ENCODE measurements at regions not wholly inside any gene's neighbourhood (a gene's known extent, or its start where the extent isn't known, plus 50 kb on each side); places are given as distances from the start of the nearest gene placed in this dataset.

DNA sequence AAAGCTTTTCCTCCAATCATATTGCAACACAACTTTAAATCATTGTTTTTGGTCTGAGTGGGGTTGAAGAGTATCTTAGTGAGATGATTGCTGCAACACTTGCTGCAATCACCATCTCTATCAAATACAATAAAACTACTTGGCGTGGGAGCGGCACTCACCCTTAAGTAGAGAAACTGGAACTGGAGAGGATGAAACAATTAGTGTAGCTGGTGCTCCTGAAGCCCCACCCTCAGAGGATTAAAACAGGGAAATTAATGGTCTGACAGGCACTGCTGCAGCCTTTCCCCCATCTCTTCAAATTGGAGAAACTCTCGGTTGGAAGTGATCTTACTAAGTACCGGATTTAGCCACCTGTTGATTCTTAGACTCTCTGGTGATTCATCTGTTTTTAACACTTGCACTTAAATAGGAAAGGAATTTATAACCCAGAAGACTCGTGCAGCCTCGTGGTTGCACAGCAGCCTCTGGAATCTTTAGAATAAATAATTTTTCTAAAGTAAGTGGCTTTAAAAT is 80.5 kb upstream of the KIF26B start:
- peaks cover 8% of the 10 kb centered on the region; the same call in 2 of the 3 replicates for H3K9me3 Mint-ChIP-seq
- TF ChIP-seq ZNF114 (CRISPR knock-in tag; IDR thresholded peaks at IDR 0.05) = no peak
- no peak for TF ChIP-seq REST (IDR thresholded peaks at IDR 0.05; ENCODE audit: unreplicated experiment)
- no peak for TF ChIP-seq EZH2 (IDR thresholded peaks at IDR 0.05; ENCODE audit: low read depth, unreplicated experiment)
- TF ChIP-seq, protein P1, sequence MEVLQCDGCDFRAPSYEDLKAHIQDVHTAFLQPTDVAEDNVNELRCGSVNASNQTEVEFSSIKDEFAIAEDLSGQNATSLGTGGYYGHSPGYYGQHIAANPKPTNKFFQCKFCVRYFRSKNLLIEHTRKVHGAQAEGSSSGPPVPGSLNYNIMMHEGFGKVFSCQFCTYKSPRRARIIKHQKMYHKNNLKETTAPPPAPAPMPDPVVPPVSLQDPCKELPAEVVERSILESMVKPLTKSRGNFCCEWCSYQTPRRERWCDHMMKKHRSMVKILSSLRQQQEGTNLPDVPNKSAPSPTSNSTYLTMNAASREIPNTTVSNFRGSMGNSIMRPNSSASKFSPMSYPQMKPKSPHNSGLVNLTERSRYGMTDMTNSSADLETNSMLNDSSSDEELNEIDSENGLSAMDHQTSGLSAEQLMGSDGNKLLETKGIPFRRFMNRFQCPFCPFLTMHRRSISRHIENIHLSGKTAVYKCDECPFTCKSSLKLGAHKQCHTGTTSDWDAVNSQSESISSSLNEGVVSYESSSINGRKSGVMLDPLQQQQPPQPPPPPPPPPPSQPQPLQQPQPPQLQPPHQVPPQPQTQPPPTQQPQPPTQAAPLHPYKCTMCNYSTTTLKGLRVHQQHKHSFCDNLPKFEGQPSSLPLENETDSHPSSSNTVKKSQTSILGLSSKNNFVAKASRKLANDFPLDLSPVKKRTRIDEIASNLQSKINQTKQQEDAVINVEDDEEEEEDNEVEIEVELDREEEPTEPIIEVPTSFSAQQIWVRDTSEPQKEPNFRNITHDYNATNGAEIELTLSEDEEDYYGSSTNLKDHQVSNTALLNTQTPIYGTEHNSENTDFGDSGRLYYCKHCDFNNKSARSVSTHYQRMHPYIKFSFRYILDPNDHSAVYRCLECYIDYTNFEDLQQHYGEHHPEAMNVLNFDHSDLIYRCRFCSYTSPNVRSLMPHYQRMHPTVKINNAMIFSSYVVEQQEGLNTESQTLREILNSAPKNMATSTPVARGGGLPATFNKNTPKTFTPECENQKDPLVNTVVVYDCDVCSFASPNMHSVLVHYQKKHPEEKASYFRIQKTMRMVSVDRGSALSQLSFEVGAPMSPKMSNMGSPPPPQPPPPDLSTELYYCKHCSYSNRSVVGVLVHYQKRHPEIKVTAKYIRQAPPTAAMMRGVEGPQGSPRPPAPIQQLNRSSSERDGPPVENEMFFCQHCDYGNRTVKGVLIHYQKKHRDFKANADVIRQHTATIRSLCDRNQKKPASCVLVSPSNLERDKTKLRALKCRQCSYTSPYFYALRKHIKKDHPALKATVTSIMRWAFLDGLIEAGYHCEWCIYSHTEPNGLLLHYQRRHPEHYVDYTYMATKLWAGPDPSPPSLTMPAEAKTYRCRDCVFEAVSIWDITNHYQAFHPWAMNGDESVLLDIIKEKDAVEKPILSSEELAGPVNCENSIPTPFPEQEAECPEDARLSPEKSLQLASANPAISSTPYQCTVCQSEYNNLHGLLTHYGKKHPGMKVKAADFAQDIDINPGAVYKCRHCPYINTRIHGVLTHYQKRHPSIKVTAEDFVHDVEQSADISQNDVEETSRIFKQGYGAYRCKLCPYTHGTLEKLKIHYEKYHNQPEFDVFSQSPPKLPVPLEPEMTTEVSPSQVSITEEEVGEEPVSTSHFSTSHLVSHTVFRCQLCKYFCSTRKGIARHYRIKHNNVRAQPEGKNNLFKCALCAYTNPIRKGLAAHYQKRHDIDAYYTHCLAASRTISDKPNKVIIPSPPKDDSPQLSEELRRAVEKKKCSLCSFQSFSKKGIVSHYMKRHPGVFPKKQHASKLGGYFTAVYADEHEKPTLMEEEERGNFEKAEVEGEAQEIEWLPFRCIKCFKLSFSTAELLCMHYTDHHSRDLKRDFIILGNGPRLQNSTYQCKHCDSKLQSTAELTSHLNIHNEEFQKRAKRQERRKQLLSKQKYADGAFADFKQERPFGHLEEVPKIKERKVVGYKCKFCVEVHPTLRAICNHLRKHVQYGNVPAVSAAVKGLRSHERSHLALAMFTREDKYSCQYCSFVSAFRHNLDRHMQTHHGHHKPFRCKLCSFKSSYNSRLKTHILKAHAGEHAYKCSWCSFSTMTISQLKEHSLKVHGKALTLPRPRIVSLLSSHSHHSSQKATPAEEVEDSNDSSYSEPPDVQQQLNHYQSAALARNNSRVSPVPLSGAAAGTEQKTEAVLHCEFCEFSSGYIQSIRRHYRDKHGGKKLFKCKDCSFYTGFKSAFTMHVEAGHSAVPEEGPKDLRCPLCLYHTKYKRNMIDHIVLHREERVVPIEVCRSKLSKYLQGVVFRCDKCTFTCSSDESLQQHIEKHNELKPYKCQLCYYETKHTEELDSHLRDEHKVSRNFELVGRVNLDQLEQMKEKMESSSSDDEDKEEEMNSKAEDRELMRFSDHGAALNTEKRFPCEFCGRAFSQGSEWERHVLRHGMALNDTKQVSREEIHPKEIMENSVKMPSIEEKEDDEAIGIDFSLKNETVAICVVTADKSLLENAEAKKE (CRISPR knock-in tag; IDR thresholded peaks at IDR 0.05) = no peak
- no peak for TF ChIP-seq CREB1 (CRISPR knock-in tag; IDR thresholded peaks at IDR 0.05; ENCODE audit: low read depth)
- no peak for TF ChIP-seq CTCF (conservative IDR thresholded peaks at IDR 0.05; ENCODE audit: low read depth in 2 of 2)
- TF ChIP-seq NANOG (IDR thresholded peaks at IDR 0.05; ENCODE audit: borderline replicate concordance) = no peak
- H3K4me1 Mint-ChIP-seq = peaks cover 4% of the 10 kb centered on the region; the same call in 2 of the 3 replicates
- no peak for DNase-seq (ENCODE audit: low spot score)
- no peaks in the 10 kb centered on the region for H3K4me1 ChIP-seq (ENCODE audit: insufficient read depth)
- H3K27ac Mint-ChIP-seq = no peak overlapping the region
- peaks cover 20% of the 10 kb centered on the region; the same call in 2 of the 3 replicates for H3K36me3 Mint-ChIP-seq (ENCODE audit: low read depth)
- H3K36me3 ChIP-seq (ENCODE audit: insufficient read depth) = no peaks in the 10 kb centered on the region
- no peaks in the 10 kb centered on the region for H3K9me2 ChIP-seq (ENCODE audit: insufficient read depth)
- no peaks in the 10 kb centered on the region for H3F3A ChIP-seq (replicated peaks; ENCODE audit: low read depth)
- no peak overlapping the region for H3K4me3 ChIP-seq
- H3K27ac ChIP-seq (ENCODE audit: low read depth) = no peak overlapping the region
- ATAC-seq = no peak; the same call in 2 of the 3 replicates
- H3K79me2 ChIP-seq (replicated peaks; ENCODE audit: insufficient read depth) = no peaks in the 10 kb centered on the region
- H3K27me3 ChIP-seq (ENCODE audit: insufficient read depth) = no peaks in the 10 kb centered on the region
- no peaks in the 10 kb centered on the region for H4K20me1 ChIP-seq (replicated peaks; ENCODE audit: insufficient read depth)
- no peak overlapping the region for H2AFZ ChIP-seq
- H3K4me2 ChIP-seq = no peak overlapping the region
- no peaks in the 10 kb centered on the region for H3K27me3 Mint-ChIP-seq (ENCODE audit: insufficient read depth, low read depth, poor library complexity)
- H3K4me3 Mint-ChIP-seq = no peak overlapping the region
